GM23248 (cell line): ENCODE measurements at regions not wholly inside any gene's neighbourhood (a gene's known extent, or its start where the extent isn't known, plus 50 kb on each side); places are given as distances from the start of the nearest gene placed in this dataset.

ENCODE experiments used
- DNase-seq: peaks from one replicate; pipeline ENCODE4 v3.0.0-alpha.2; 2015
- H2AFZ ChIP-seq: fragments of 200-600 bp; sonication (generic); 2 replicates; pipeline ENCODE4 v1.6.1; 2016; ENCODE audit warnings: antibody characterized with exemption
- H3F3A ChIP-seq: fragments of 200-600 bp; sonication (generic); 2 replicates; pipeline ENCODE4 v1.6.1; 2016; ENCODE audit warnings: mild to moderate bottlenecking, antibody characterized with exemption, mixed run types; ENCODE audit not compliant: insufficient read depth
- H3K27ac ChIP-seq: fragments of 200-600 bp; sonication (generic); 2 replicates; pipeline ENCODE4 v1.5.1; 2016; ENCODE audit warnings: mild to moderate bottlenecking
- H3K27me3 ChIP-seq: fragments of 200-600 bp; sonication (generic); replicated peaks from 2 replicates; pipeline ENCODE4 v1.6.1; 2016; ENCODE audit warnings: mild to moderate bottlenecking; ENCODE audit not compliant: insufficient read depth
- H3K36me3 ChIP-seq: fragments of 200-600 bp; sonication (generic); 2 replicates; pipeline ENCODE4 v1.6.1; 2016; ENCODE audit warnings: low read depth, mild to moderate bottlenecking
- H3K4me1 ChIP-seq: fragments of 200-600 bp; sonication (generic); 2 replicates; pipeline ENCODE4 v1.6.1; 2016; ENCODE audit warnings: mild to moderate bottlenecking; ENCODE audit not compliant: insufficient read depth
- H3K4me2 ChIP-seq: fragments of 200-600 bp; sonication (generic); one replicate; pipeline ENCODE4 v1.6.1; 2016; ENCODE audit warnings: mild to moderate bottlenecking; ENCODE audit not compliant: unreplicated experiment
- H3K4me3 ChIP-seq: fragments of 200-600 bp; sonication (generic); 2 replicates; pipeline ENCODE4 v1.5.1; 2016; ENCODE audit warnings: mild to moderate bottlenecking
- H3K79me2 ChIP-seq: fragments of 200-600 bp; sonication (generic); 2 replicates; pipeline ENCODE4 v1.6.1; 2016; ENCODE audit warnings: mild to moderate bottlenecking; ENCODE audit not compliant: insufficient read depth
- H3K9ac ChIP-seq: fragments of 200-600 bp; sonication (generic); 2 replicates; pipeline ENCODE4 v1.6.1; 2016; ENCODE audit warnings: mild to moderate bottlenecking
- H3K9me2 ChIP-seq: fragments of 200-600 bp; sonication (generic); 2 replicates; pipeline ENCODE4 v1.6.1; 2016; ENCODE audit warnings: mixed run types, mild to moderate bottlenecking, moderate library complexity; ENCODE audit not compliant: insufficient read depth
- H3K9me3 ChIP-seq: fragments of 200-600 bp; sonication (generic); one replicate; pipeline ENCODE4 v1.6.1; 2017; ENCODE audit warnings: low read depth
- H4K20me1 ChIP-seq: fragments of 200-600 bp; sonication (generic); 2 replicates; pipeline ENCODE4 v1.6.0; 2016; ENCODE audit not compliant: insufficient read depth
- EZH2 ChIP-seq: fragments of 200-600 bp; sonication (generic); IDR thresholded peaks from 2 replicates; pipeline ENCODE4 v1.6.1; 2018; ENCODE audit warnings: antibody characterized with exemption, mild to moderate bottlenecking; ENCODE audit not compliant: insufficient read depth, poor library complexity, severe bottlenecking
- EZH2phosphoT487 ChIP-seq: fragments of 200-600 bp; sonication (generic); IDR thresholded peaks from 2 replicates; pipeline ENCODE4 v1.6.1; 2018; ENCODE audit warnings: antibody characterized with exemption, moderate library complexity, mild to moderate bottlenecking, low read depth; ENCODE audit not compliant: insufficient read depth
- WGBS, 2 experiments: methylation state at CpG; one replicate each; pipeline ENCODE4 v1.1.6; 2015 to 2017; ENCODE audit warnings: low lambda C conversion rate in 2 of 2, low coverage in 1 of 2; ENCODE audit errors: missing lambda C conversion rate in 2 of 2; 5-methylcytosine and 5-hydroxymethylcytosine counted together
- in situ Hi-C: fragments of 300-500 bp; cut with MboI; formaldehyde crosslinking; loops from 2 replicates; pipeline ENCODE4 v1.15.0; 2020

GRCh38 chr7:85830982-85831381 lies 644.1 kb upstream of the SEMA3D start:
- no peak overlapping the region for H3K4me3 ChIP-seq
- H3K79me2 ChIP-seq = no peaks in the 10 kb centered on the region
- 0 out of 2 replicates have a peak, but pooled peaks cover 9% of the 10 kb centered on the region for H3F3A ChIP-seq
- no peaks in the 10 kb centered on the region for H3K9me3 ChIP-seq
- no peaks in the 10 kb centered on the region for H3K9me2 ChIP-seq
- peaks cover 28% of the 10 kb centered on the region for H3K4me1 ChIP-seq
- in situ Hi-C loops = loop anchor here (5.0 to 25.0 kb wide), 4 partner anchors 269 to 1894 kb away; partner anchors contain the start of gene SEMA3D
- H3K36me3 ChIP-seq = no peaks in the 10 kb centered on the region
- H3K9ac ChIP-seq = no peak overlapping the region
- no peak for TF ChIP-seq EZH2
- TF ChIP-seq EZH2phosphoT487 = no peak
- WGBS, 2 experiments = 79 to 85% methylated on average over 1 of the region's 1 CpG
- H3K27me3 ChIP-seq = no peaks in the 10 kb centered on the region
- H3K27ac ChIP-seq = no peak overlapping the region
- no peak for DNase-seq
- H4K20me1 ChIP-seq = no peaks in the 10 kb centered on the region
- H3K4me2 ChIP-seq = no peak overlapping the region
- 0 out of 2 replicates have a peak overlapping the region, but pooled peaks have one; percentile 63 for H2AFZ ChIP-seq

DNA sequence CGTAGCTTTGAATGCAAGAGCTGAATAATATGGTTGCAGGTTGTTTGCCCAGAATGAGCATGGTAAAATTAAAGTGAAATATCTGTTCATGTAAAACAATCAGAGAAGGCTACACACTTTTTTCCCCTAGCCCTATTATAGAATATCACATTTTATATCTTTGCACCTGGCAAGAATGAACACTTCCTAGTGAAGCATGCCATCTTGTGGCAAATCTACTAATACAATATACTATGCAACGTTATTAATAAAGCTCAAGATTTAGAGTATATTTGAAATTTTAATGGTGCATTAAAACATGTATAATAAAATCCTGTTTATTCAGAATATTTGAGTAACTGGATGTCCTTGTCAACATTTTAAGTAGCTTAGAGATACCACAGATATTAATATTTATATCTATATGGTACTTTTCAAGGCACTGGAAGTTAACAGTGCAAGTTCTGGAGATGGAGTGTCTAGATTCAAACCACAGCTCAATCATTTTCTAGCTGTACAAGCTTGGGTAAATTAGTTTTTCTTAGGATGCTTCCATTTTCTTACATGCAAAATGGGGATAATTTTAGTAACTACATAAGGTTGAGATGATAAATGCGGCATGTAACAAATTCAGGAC lies 643.1 kb upstream of the SEMA3D start:
- TF ChIP-seq EZH2 (no peak), EZH2phosphoT487 (no peak)
- no peaks in the 10 kb centered on the region for H3K9me3 ChIP-seq
- no peaks in the 10 kb centered on the region for H3K27me3 ChIP-seq
- in situ Hi-C loops = loop anchor here (5.0 to 25.0 kb wide), 5 partner anchors 268 to 1893 kb away; partner anchors contain the start of gene SEMA3D
- WGBS, 2 experiments = 66 to 68% methylated on average over 3 of the region's 3 CpGs
- no peaks in the 10 kb centered on the region for H3K36me3 ChIP-seq
- DNase-seq = peak; percentile 64
- H3K9ac ChIP-seq = no peak overlapping the region
- H3F3A ChIP-seq = 0 out of 2 replicates have a peak, but pooled peaks cover 9% of the 10 kb centered on the region
- H3K4me1 ChIP-seq = peaks cover 28% of the 10 kb centered on the region
- no peak overlapping the region for H3K4me3 ChIP-seq
- H3K79me2 ChIP-seq = no peaks in the 10 kb centered on the region
- no peak overlapping the region for H3K4me2 ChIP-seq
- no peak overlapping the region for H2AFZ ChIP-seq
- H3K9me2 ChIP-seq = no peaks in the 10 kb centered on the region
- H3K27ac ChIP-seq = no peak overlapping the region
- no peaks in the 10 kb centered on the region for H4K20me1 ChIP-seq

GRCh38 chr7:85829176-85829575 lies 642.3 kb upstream of the SEMA3D start:
- Histone ChIP-seq H3F3A (0 out of 2 replicates have a peak, but pooled peaks cover 9% of the 10 kb centered on the region), H3K36me3 (no peaks in the 10 kb centered on the region), H3K4me2 (no peak overlapping the region), H3K4me3 (no peak overlapping the region), H4K20me1 (no peaks in the 10 kb centered on the region), H3K9me2 (no peaks in the 10 kb centered on the region), H3K9ac (no peak overlapping the region), H3K4me1 (peaks cover 28% of the 10 kb centered on the region), H2AFZ (peak overlapping the region; percentile 55; the same call in 1 of the 2 replicates), H3K9me3 (no peaks in the 10 kb centered on the region), H3K79me2 (no peaks in the 10 kb centered on the region), H3K27me3 (no peaks in the 10 kb centered on the region), H3K27ac (no peak overlapping the region)
- 97 to 98% methylated on average over 1 of the region's 1 CpG for WGBS, 2 experiments
- no peak for TF ChIP-seq EZH2phosphoT487
- TF ChIP-seq EZH2 = no peak
- no peak for DNase-seq
- in situ Hi-C loops = loop anchor here (10.0 to 25.0 kb wide), 4 partner anchors 267 to 1892 kb away; no protein-coding TSS in a partner anchor

GRCh38 chr7:85828614-85829013 lies 641.8 kb upstream of the SEMA3D start:
- Histone ChIP-seq H3K79me2 (no peaks in the 10 kb centered on the region), H3K4me2 (no peak overlapping the region), H3K9me2 (no peaks in the 10 kb centered on the region), H2AFZ (peak overlapping the region; percentile 55), H4K20me1 (no peaks in the 10 kb centered on the region), H3K9me3 (no peaks in the 10 kb centered on the region), H3K4me3 (no peak overlapping the region), H3K27ac (no peak overlapping the region), H3F3A (0 out of 2 replicates have a peak, but pooled peaks cover 8% of the 10 kb centered on the region), H3K9ac (no peak overlapping the region), H3K27me3 (no peaks in the 10 kb centered on the region), H3K4me1 (peaks cover 24% of the 10 kb centered on the region), H3K36me3 (no peaks in the 10 kb centered on the region)
- 61 to 70% methylated on average over 2 of the region's 2 CpGs for WGBS, 2 experiments
- no peak for DNase-seq
- in situ Hi-C loops = loop anchor here (10.0 to 25.0 kb wide), 4 partner anchors 266 to 1891 kb away; no protein-coding TSS in a partner anchor
- no peak for TF ChIP-seq EZH2
- TF ChIP-seq EZH2phosphoT487 = no peak
